ENCODE measurements at regions not wholly inside any gene's neighbourhood (a gene's known extent, or its start where the extent isn't known, plus 50 kb on each side); places are given as distances from the start of the nearest gene placed in this dataset.

DNA sequence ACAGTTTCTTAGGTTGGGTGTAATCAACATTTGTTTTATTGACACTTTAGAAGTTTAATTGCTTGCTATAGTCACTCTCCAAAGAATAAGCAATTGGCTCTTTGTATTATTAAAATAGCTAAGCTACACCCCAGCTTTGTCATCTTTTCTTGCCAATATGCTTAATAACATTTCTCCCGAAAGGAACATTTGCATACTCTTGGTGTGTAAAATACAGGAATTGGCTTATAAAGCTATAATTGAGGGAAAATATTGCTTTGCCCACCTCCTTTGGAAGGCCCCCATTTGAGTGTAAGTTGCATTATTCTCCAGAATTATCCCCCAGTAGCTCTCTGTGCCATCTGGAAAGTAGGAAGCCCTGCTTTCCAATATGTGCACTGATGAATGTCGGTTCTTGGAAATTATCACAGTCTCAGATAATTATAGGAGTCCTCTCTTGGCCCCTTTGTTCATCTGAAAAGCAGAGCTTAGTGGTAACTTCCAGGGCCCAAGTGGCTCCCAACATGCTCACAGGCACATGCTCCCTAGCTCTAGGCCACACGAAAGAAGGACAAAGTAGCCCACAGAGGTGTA is 92.4 kb upstream of the B3GAT2 start:
- no peaks in the 10 kb centered on the region for H3K36me3 ChIP-seq (replicated peaks; ENCODE audit: low read depth, low read length)
- no peak for TF ChIP-seq EZH2phosphoT487 (IDR thresholded peaks at IDR 0.05; ENCODE audit: low read depth)
- TF ChIP-seq, protein P1, sequence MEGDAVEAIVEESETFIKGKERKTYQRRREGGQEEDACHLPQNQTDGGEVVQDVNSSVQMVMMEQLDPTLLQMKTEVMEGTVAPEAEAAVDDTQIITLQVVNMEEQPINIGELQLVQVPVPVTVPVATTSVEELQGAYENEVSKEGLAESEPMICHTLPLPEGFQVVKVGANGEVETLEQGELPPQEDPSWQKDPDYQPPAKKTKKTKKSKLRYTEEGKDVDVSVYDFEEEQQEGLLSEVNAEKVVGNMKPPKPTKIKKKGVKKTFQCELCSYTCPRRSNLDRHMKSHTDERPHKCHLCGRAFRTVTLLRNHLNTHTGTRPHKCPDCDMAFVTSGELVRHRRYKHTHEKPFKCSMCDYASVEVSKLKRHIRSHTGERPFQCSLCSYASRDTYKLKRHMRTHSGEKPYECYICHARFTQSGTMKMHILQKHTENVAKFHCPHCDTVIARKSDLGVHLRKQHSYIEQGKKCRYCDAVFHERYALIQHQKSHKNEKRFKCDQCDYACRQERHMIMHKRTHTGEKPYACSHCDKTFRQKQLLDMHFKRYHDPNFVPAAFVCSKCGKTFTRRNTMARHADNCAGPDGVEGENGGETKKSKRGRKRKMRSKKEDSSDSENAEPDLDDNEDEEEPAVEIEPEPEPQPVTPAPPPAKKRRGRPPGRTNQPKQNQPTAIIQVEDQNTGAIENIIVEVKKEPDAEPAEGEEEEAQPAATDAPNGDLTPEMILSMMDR (IDR thresholded peaks at IDR 0.05; ENCODE audit: low read depth, low read length): no peak

GRCh38 chr6:71053475-71053874 is 96.6 kb upstream of the B3GAT2 start:
- no peak overlapping the region for H3K4me3 ChIP-seq (ENCODE audit: low read length)
- H4K20me1 ChIP-seq (ENCODE audit: insufficient read depth, low read length): no peaks in the 10 kb centered on the region
- no peak overlapping the region for H3K4me2 ChIP-seq (ENCODE audit: low read length)
- H3K9me3 ChIP-seq (ENCODE audit: insufficient read depth, low read length): no peaks in the 10 kb centered on the region
- no peak overlapping the region for H3K27ac ChIP-seq (ENCODE audit: low read length)
- no peak for TF ChIP-seq EZH2phosphoT487 (IDR thresholded peaks at IDR 0.05; ENCODE audit: low read depth)
- TF ChIP-seq, protein P1 (IDR thresholded peaks at IDR 0.05; ENCODE audit: low read depth, low read length): no peak
- no peaks in the 10 kb centered on the region for H3K4me1 ChIP-seq (ENCODE audit: low read length)
- no peak overlapping the region for H2AFZ ChIP-seq (ENCODE audit: low read depth, low read length)
- no peaks in the 10 kb centered on the region for H3K79me2 ChIP-seq (ENCODE audit: low read length)
- H3K9ac ChIP-seq (ENCODE audit: low read length): no peak overlapping the region
- H3K36me3 ChIP-seq (replicated peaks; ENCODE audit: low read depth, low read length): no peaks in the 10 kb centered on the region
- no peaks in the 10 kb centered on the region for H3K27me3 ChIP-seq (ENCODE audit: low read depth, low read length)

More for the DNA sequence above, 92.4 kb upstream of the B3GAT2 start:
- no peak overlapping the region for H3K4me2 ChIP-seq (ENCODE audit: low read length)
- H3K4me1 ChIP-seq (ENCODE audit: low read length): no peaks in the 10 kb centered on the region
- no peak overlapping the region for H3K4me3 ChIP-seq (ENCODE audit: low read length)
- no peaks in the 10 kb centered on the region for H3K27me3 ChIP-seq (ENCODE audit: low read depth, low read length)
- H2AFZ ChIP-seq (ENCODE audit: low read depth, low read length): no peak overlapping the region
- no peak overlapping the region for H3K27ac ChIP-seq (ENCODE audit: low read length)
- H3K9me3 ChIP-seq (ENCODE audit: insufficient read depth, low read length): no peaks in the 10 kb centered on the region
- no peaks in the 10 kb centered on the region for H3K79me2 ChIP-seq (ENCODE audit: low read length)
- H4K20me1 ChIP-seq (ENCODE audit: insufficient read depth, low read length): no peaks in the 10 kb centered on the region
- H3K9ac ChIP-seq (ENCODE audit: low read length): no peak overlapping the region

- no peaks in the 10 kb centered on the region for H3K4me1 ChIP-seq (ENCODE audit: low read length)
- H3K27ac ChIP-seq (ENCODE audit: low read length): no peak overlapping the region
- H3K9me3 ChIP-seq (ENCODE audit: insufficient read depth, low read length): no peaks in the 10 kb centered on the region
- no peaks in the 10 kb centered on the region for H3K27me3 ChIP-seq (ENCODE audit: low read depth, low read length)
- H3K9ac ChIP-seq (ENCODE audit: low read length): no peak overlapping the region
- no peak overlapping the region for H3K4me2 ChIP-seq (ENCODE audit: low read length)
- no peak overlapping the region for H3K4me3 ChIP-seq (ENCODE audit: low read length)
- no peaks in the 10 kb centered on the region for H3K79me2 ChIP-seq (ENCODE audit: low read length)
- no peaks in the 10 kb centered on the region for H4K20me1 ChIP-seq (ENCODE audit: insufficient read depth, low read length)
- no peak overlapping the region for H2AFZ ChIP-seq (ENCODE audit: low read depth, low read length)
- TF ChIP-seq EZH2phosphoT487 (IDR thresholded peaks at IDR 0.05; ENCODE audit: low read depth): no peak
- TF ChIP-seq, protein P1 (IDR thresholded peaks at IDR 0.05; ENCODE audit: low read depth, low read length): no peak
- no peaks in the 10 kb centered on the region for H3K36me3 ChIP-seq (replicated peaks; ENCODE audit: low read depth, low read length)
Observed at GRCh38 chr6:71056656-71057055, 99.8 kb upstream of the B3GAT2 start.

DNA sequence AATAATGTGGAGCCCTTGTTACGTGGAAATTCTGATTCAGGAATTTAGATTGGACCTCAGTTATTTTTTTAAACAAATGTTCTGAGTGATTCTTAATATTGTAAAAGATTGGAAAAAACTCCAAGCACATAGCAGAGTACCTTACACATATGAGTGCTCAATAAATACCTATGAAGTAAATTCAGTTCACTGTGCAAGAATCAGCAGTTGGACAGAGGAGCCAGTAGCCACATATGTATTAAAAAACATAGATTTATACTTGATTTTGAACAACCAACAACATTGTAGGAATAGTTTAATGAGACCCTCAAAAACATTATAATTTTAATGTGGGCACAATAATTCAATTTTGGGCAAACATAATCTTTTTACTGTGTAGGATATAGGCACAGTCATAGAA is 109.3 kb upstream of the B3GAT2 start:
- Histone ChIP-seq H3K27me3 (ENCODE audit: low read depth, low read length) (no peaks in the 10 kb centered on the region), H4K20me1 (ENCODE audit: insufficient read depth, low read length) (no peaks in the 10 kb centered on the region), H3K9me3 (ENCODE audit: insufficient read depth, low read length) (no peaks in the 10 kb centered on the region), H3K79me2 (ENCODE audit: low read length) (no peaks in the 10 kb centered on the region), H3K4me2 (ENCODE audit: low read length) (no peak overlapping the region), H3K4me3 (ENCODE audit: low read length) (no peak overlapping the region), H3K9ac (ENCODE audit: low read length) (no peak overlapping the region), H3K4me1 (ENCODE audit: low read length) (no peaks in the 10 kb centered on the region), H3K27ac (ENCODE audit: low read length) (no peak overlapping the region), H3K36me3 (replicated peaks; ENCODE audit: low read depth, low read length) (no peaks in the 10 kb centered on the region), H2AFZ (ENCODE audit: low read depth, low read length) (no peak overlapping the region)
- TF ChIP-seq, protein P1 (IDR thresholded peaks at IDR 0.05; ENCODE audit: low read depth, low read length): no peak
- no peak for TF ChIP-seq EZH2phosphoT487 (IDR thresholded peaks at IDR 0.05; ENCODE audit: low read depth)
